K562 (cell line): ENCODE measurements at regions not wholly inside any gene's neighbourhood (a gene's known extent, or its start where the extent isn't known, plus 50 kb on each side); places are given as distances from the start of the nearest gene placed in this dataset.

ENCODE experiments used
- TCF7 ChIP-seq: sonication (generic); IDR thresholded peaks from 2 replicates; pipeline ENCODE4 v1.6.1; 2016; ENCODE audit warnings: antibody characterized with exemption, borderline replicate concordance
- ZNF766 ChIP-seq: fragments of 200-800 bp; sonication (Bioruptor generic); conservative IDR thresholded peaks from 2 replicates; pipeline ENCODE4 v1.6.1; 2016; ENCODE audit warnings: missing genetic modification characterization, missing compliant biosample characterization
- TF ChIP-seq, protein P1 (sequence below), 3 experiments: IDR thresholded peaks in 2 of 3; conservative IDR thresholded peaks in 1 of 3; 2 replicates each; pipeline ENCODE4 v1.5.1; 2011 to 2012; ENCODE audit warnings: low read length in 3 of 3, mild to moderate bottlenecking in 3 of 3, control low read depth in 2 of 3, improper control_type of control experiment in 1 of 3, inconsistent platforms in 1 of 3, low read depth in 1 of 3, mixed read lengths in 1 of 3, moderate library complexity in 1 of 3; ENCODE audit not compliant: insufficient read depth in 2 of 3

DNA sequence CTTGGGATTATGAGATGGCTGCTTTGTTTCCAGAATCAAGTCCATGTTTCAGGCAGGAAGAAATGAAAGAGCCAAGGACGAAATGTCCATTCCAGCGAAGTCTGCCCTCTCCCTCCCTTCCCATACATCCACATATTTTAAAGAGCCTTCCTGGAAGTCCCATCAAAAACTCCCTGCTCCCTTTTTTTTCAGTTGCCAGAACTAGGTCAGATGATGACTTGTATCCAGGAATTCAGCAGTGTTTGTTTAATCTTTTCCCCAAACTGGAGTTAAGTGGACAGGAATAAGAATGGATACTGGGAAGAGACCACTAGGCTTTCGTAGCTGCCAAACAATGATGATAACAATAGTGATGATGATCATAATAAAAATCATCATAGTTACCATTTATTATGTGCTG is 198.7 kb downstream of the MEIS1 start:
- TF ChIP-seq, protein P1, sequence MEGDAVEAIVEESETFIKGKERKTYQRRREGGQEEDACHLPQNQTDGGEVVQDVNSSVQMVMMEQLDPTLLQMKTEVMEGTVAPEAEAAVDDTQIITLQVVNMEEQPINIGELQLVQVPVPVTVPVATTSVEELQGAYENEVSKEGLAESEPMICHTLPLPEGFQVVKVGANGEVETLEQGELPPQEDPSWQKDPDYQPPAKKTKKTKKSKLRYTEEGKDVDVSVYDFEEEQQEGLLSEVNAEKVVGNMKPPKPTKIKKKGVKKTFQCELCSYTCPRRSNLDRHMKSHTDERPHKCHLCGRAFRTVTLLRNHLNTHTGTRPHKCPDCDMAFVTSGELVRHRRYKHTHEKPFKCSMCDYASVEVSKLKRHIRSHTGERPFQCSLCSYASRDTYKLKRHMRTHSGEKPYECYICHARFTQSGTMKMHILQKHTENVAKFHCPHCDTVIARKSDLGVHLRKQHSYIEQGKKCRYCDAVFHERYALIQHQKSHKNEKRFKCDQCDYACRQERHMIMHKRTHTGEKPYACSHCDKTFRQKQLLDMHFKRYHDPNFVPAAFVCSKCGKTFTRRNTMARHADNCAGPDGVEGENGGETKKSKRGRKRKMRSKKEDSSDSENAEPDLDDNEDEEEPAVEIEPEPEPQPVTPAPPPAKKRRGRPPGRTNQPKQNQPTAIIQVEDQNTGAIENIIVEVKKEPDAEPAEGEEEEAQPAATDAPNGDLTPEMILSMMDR (IDR thresholded peaks at IDR 0.05 in 2 of 3, conservative IDR thresholded peaks at IDR 0.05 in 1 of 3; ENCODE audit: insufficient read depth in 2 of 3, low read depth in 1 of 3, low read length in 3 of 3): no peak
- no peak for TF ChIP-seq ZNF766 (CRISPR knock-in tag)
- no peak for TF ChIP-seq TCF7
